ENCODE measurements at regions not wholly inside any gene's neighbourhood (a gene's known extent, or its start where the extent isn't known, plus 50 kb on each side); places are given as distances from the start of the nearest gene placed in this dataset.

GRCh38 chr4:156173937-156174336, 220.3 kb upstream of the CTSO start:
- H3K36me3 ChIP-seq = no peaks in the 10 kb centered on the region
- WGBS = 88% methylated on average over 1 of the region's 1 CpG
- intact Hi-C loops (cut with DNase I) = no loop called here
- H3K27ac ChIP-seq (replicated peaks in 1 of 4) = no peak overlapping the region
- no peak overlapping the region for H3K4me3 ChIP-seq
- DNase-seq (ENCODE audit: extremely low spot score) = no peak
- H3K4me1 ChIP-seq = peaks cover 0 to 10% (median 4%) of the 10 kb centered on the region in 4 donors
- TF ChIP-seq CTCF (IDR thresholded peaks at IDR 0.05) (no peak), POLR2AphosphoS5 (IDR thresholded peaks at IDR 0.05) (no peak), POLR2A (IDR thresholded peaks at IDR 0.05; ENCODE audit: low read depth) (no peak), EP300 (IDR thresholded peaks at IDR 0.05) (no peak)
- H3K9me3 ChIP-seq = no peaks in the 10 kb centered on the region
- no peaks in the 10 kb centered on the region for H3K27me3 ChIP-seq

- Histone ChIP-seq H3K36me3 (no peaks in the 10 kb centered on the region), H3K4me1 (peaks cover 0 to 10% (median 5%) of the 10 kb centered on the region in 4 donors), H3K27me3 (no peaks in the 10 kb centered on the region), H3K27ac (replicated peaks in 1 of 4) (no peak overlapping the region), H3K9me3 (no peaks in the 10 kb centered on the region), H3K4me3 (no peak overlapping the region)
- intact Hi-C loops (cut with DNase I) = no loop called here
- DNase-seq (ENCODE audit: extremely low spot score) = no peak
- TF ChIP-seq POLR2AphosphoS5 (IDR thresholded peaks at IDR 0.05) = no peak
- no peak for TF ChIP-seq CTCF (IDR thresholded peaks at IDR 0.05)
- TF ChIP-seq EP300 (IDR thresholded peaks at IDR 0.05) = no peak
- no peak for TF ChIP-seq POLR2A (IDR thresholded peaks at IDR 0.05; ENCODE audit: low read depth)
These were observed 219.8 kb upstream of the CTSO start for GRCh38 chr4:156173486-156173885.

- no peak overlapping the region for H3K27ac ChIP-seq (replicated peaks in 1 of 4)
- intact Hi-C loops (cut with DNase I) = no loop called here
- no peak for DNase-seq (ENCODE audit: extremely low spot score)
- 83% methylated on average over 2 of the region's 2 CpGs for WGBS
- no peaks in the 10 kb centered on the region for H3K36me3 ChIP-seq
- H3K27me3 ChIP-seq = no peaks in the 10 kb centered on the region
- H3K9me3 ChIP-seq = no peaks in the 10 kb centered on the region
- TF ChIP-seq POLR2A (IDR thresholded peaks at IDR 0.05; ENCODE audit: low read depth) (no peak), CTCF (IDR thresholded peaks at IDR 0.05) (no peak), POLR2AphosphoS5 (IDR thresholded peaks at IDR 0.05) (no peak), EP300 (IDR thresholded peaks at IDR 0.05) (no peak)
- H3K4me3 ChIP-seq = no peak overlapping the region
- peaks cover 0 to 10% (median 5%) of the 10 kb centered on the region in 4 donors for H3K4me1 ChIP-seq
These were observed 216.2 kb upstream of the CTSO start for GRCh38 chr4:156169861-156170260.

- no peaks in the 10 kb centered on the region for H3K27me3 ChIP-seq
- H3K9me3 ChIP-seq = no peaks in the 10 kb centered on the region
- no peak for DNase-seq (ENCODE audit: extremely low spot score)
- WGBS = 40% methylated on average over 3 of the region's 3 CpGs
- intact Hi-C loops (cut with DNase I) = no loop called here
- H3K27ac ChIP-seq (replicated peaks in 1 of 4) = no peak overlapping the region
- TF ChIP-seq CTCF (IDR thresholded peaks at IDR 0.05) (peak; percentile 36 to 50 (median 45)), POLR2AphosphoS5 (IDR thresholded peaks at IDR 0.05) (no peak)
- peaks cover 0 to 10% (median 5%) of the 10 kb centered on the region in 4 donors for H3K4me1 ChIP-seq
- no peaks in the 10 kb centered on the region for H3K36me3 ChIP-seq
- H3K4me3 ChIP-seq = no peak overlapping the region
These were observed 215.3 kb upstream of the CTSO start for GRCh38 chr4:156169011-156169410.

GRCh38 chr4:156168288-156168687, 214.6 kb upstream of the CTSO start:
- H3K4me3 ChIP-seq = no peak overlapping the region
- intact Hi-C loops (cut with DNase I) = no loop called here
- H3K27ac ChIP-seq (replicated peaks in 1 of 4) = no peak overlapping the region
- H3K27me3 ChIP-seq = no peaks in the 10 kb centered on the region
- H3K9me3 ChIP-seq = no peaks in the 10 kb centered on the region
- peaks cover 0 to 10% (median 5%) of the 10 kb centered on the region in 4 donors for H3K4me1 ChIP-seq
- H3K36me3 ChIP-seq = no peaks in the 10 kb centered on the region
- WGBS = 85% methylated on average over 1 of the region's 1 CpG
- no peak for TF ChIP-seq EP300 (IDR thresholded peaks at IDR 0.05)
- no peak for DNase-seq (ENCODE audit: extremely low spot score)

All from esophagus muscularis mucosa (tissue), 4 donors.